PC-3 (cell line): ENCODE measurements at regions not wholly inside any gene's neighbourhood (a gene's known extent, or its start where the extent isn't known, plus 50 kb on each side); places are given as distances from the start of the nearest gene placed in this dataset.

Source experiments
- ATAC-seq: fragments of 200-7000 bp; cut with Tn5 transposase; 2 replicates; pipeline ENCODE4 v1.9.1; 2020; ENCODE audit warnings: mild to moderate bottlenecking, moderate library complexity
- BruUV-seq: library from RNA; stranded (reverse); fragments of 400-500 nt; replicated peaks from 2 replicates; lab custom pipeline; 2021; lab: Mats Ljungman, UMichigan
- CTCF ChIA-PET: fragments of 300-600 bp; sonication (Branson Sonifier 250); formaldehyde crosslinking; loops from one replicate; lab custom pipeline; 2022; ENCODE audit warnings: antibody characterized with exemption; lab: Charles Lee
- POLR2A ChIA-PET: fragments of 300-600 bp; sonication (Branson Sonifier 250); formaldehyde crosslinking; loops from one replicate; lab custom pipeline; 2022; ENCODE audit warnings: antibody characterized with exemption; ENCODE audit not compliant: unreplicated experiment; lab: Charles Lee
- DNase-seq: peaks from one replicate; pipeline ENCODE4 v3.0.0-alpha.2; 2015
- H2AFZ ChIP-seq: fragments of 300-600 bp; sonication (generic); 2 replicates; pipeline ENCODE4 v1.6.0; 2016; ENCODE audit warnings: antibody characterized with exemption, low read length
- H3F3A ChIP-seq: fragments of 300-600 bp; sonication (generic); one replicate; pipeline ENCODE4 v1.6.0; 2017; ENCODE audit warnings: antibody characterized with exemption, low read length, control low read depth, mild to moderate bottlenecking; ENCODE audit not compliant: unreplicated experiment
- H3K27ac ChIP-seq: fragments of 300-600 bp; sonication (generic); 2 replicates; pipeline ENCODE4 v1.5.1; 2016; ENCODE audit warnings: mild to moderate bottlenecking, low read length
- H3K27me3 ChIP-seq: fragments of 300-600 bp; sonication (generic); 2 replicates; pipeline ENCODE4 v1.6.1; 2016; ENCODE audit warnings: low read length, mixed read lengths
- H3K36me3 ChIP-seq: fragments of 300-600 bp; sonication (generic); 2 replicates; pipeline ENCODE4 v1.6.1; 2016; ENCODE audit warnings: low read depth, mixed run types, low read length, mixed read lengths
- H3K4me1 ChIP-seq: fragments of 300-600 bp; sonication (generic); 2 replicates; pipeline ENCODE4 v1.5.1; 2016; ENCODE audit warnings: low read length; ENCODE audit not compliant: insufficient read depth
- H3K4me2 ChIP-seq: fragments of 300-600 bp; sonication (generic); 2 replicates; pipeline ENCODE4 v1.6.0; 2016; ENCODE audit warnings: low read length
- H3K4me3 ChIP-seq: fragments of 300-600 bp; sonication (generic); 2 replicates; pipeline ENCODE4 v1.5.1; 2016; ENCODE audit warnings: mild to moderate bottlenecking, low read length, mixed read lengths
- H3K79me2 ChIP-seq: fragments of 300-600 bp; sonication (generic); 2 replicates; pipeline ENCODE4 v1.6.1; 2017; ENCODE audit warnings: low read length, mixed read lengths
- H3K9ac ChIP-seq: fragments of 300-600 bp; sonication (generic); 2 replicates; pipeline ENCODE4 v1.6.0; 2016; ENCODE audit warnings: mild to moderate bottlenecking, low read length
- H3K9me2 ChIP-seq: fragments of 300-600 bp; sonication (generic); replicated peaks from 2 replicates; pipeline ENCODE4 v1.6.1; 2016; ENCODE audit warnings: mixed run types, low read length, mixed read lengths
- H3K9me3 ChIP-seq: fragments of 300-600 bp; sonication (generic); 2 replicates; pipeline ENCODE4 v1.6.1; 2016; ENCODE audit warnings: low read length, mixed read lengths
- H4K20me1 ChIP-seq: fragments of 300-600 bp; sonication (generic); 2 replicates; pipeline ENCODE4 v1.6.1; 2016; ENCODE audit warnings: low read length, mixed read lengths
- EZH2 ChIP-seq: fragments of 300-600 bp; sonication (generic); IDR thresholded peaks from one replicate; pipeline ENCODE4 v1.6.1; 2017; ENCODE audit warnings: antibody characterized with exemption, mild to moderate bottlenecking, low read length; ENCODE audit not compliant: unreplicated experiment
- EZH2phosphoT487 ChIP-seq: fragments of 300-600 bp; sonication (generic); IDR thresholded peaks from 2 replicates; pipeline ENCODE4 v1.6.1; 2018; ENCODE audit warnings: mild to moderate bottlenecking, antibody characterized with exemption, low read length, borderline replicate concordance
- intact Hi-C: fragments of 100-400 bp; cut with micrococcal nuclease; formaldehyde crosslinking; loops from 2 replicates; pipeline ENCODE4 v1.9.0; 2023
- TF ChIP-seq, protein P1 (sequence below): fragments of 300-600 bp; sonication (generic); conservative IDR thresholded peaks from 2 replicates; pipeline ENCODE4 v1.5.1; 2017; ENCODE audit warnings: antibody characterized with exemption, low read depth, mild to moderate bottlenecking, low read length

GRCh38 chr4:125191232-125191631 is 123.5 kb upstream of the FAT4 start:
- intact Hi-C loops: no loop called here
- Histone ChIP-seq H3F3A (no peaks in the 10 kb centered on the region), H3K4me2 (no peak overlapping the region), H3K9me2 (no peaks in the 10 kb centered on the region), H3K27me3 (no peaks in the 10 kb centered on the region), H3K9ac (no peak overlapping the region), H3K79me2 (no peaks in the 10 kb centered on the region), H3K4me1 (peaks cover 13% of the 10 kb centered on the region), H3K27ac (no peak overlapping the region), H3K4me3 (no peak overlapping the region), H3K36me3 (no peaks in the 10 kb centered on the region), H4K20me1 (no peaks in the 10 kb centered on the region), H2AFZ (no peak overlapping the region), H3K9me3 (no peaks in the 10 kb centered on the region)
- BruUV-seq: no TSS peak
- DNase-seq: peak; percentile 31
- POLR2A ChIA-PET: no interaction called here
- TF ChIP-seq EZH2 (no peak), EZH2phosphoT487 (no peak)
- TF ChIP-seq, protein P1, sequence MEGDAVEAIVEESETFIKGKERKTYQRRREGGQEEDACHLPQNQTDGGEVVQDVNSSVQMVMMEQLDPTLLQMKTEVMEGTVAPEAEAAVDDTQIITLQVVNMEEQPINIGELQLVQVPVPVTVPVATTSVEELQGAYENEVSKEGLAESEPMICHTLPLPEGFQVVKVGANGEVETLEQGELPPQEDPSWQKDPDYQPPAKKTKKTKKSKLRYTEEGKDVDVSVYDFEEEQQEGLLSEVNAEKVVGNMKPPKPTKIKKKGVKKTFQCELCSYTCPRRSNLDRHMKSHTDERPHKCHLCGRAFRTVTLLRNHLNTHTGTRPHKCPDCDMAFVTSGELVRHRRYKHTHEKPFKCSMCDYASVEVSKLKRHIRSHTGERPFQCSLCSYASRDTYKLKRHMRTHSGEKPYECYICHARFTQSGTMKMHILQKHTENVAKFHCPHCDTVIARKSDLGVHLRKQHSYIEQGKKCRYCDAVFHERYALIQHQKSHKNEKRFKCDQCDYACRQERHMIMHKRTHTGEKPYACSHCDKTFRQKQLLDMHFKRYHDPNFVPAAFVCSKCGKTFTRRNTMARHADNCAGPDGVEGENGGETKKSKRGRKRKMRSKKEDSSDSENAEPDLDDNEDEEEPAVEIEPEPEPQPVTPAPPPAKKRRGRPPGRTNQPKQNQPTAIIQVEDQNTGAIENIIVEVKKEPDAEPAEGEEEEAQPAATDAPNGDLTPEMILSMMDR: no peak
- CTCF ChIA-PET: no interaction called here
- ATAC-seq: peak; percentile 42; the same call in 1 of the 2 replicates

DNA sequence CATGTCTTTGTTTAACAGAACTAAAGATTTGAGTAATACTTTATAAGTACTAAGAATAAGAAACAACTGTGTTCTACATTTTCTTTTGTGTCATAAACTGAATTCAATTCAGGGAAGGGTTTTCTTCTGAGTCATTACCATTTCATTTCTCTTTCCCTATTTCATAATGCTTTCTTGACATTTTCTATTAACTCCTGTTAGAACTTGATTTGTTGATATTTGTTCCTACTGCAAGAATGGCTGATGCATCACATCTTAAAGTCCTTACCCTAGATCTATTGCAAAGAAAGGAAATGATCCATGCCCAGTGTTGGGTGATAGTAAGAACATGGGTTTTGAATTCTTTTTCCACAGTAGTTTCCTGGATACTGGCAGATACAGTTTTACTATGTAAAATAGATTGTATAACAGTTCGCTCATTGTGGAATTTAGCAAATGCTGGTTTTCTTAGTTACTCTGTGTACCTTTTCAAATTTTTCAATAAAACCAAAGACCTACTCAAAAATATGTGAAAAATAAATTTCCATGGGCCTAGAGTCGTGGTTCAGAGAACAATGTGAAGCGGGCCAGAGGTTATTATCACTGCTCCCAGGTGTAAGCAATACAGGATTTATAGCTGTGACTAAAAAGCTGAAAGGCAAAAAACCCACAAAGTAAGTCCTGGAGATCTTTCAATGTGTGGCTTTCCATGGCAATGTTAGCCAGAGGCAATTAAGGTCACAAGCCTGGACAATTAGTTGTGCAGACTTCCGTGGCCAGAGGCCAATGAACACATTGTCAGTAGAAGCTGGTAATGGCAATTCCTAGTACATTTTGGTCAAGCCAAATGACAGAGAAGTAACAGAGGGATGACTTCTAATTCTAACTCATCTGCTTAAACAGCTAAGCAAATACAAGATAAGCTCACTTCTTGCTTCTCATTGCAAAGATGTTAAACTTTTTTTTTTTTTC is 127.3 kb upstream of the FAT4 start:
- H3K79me2 ChIP-seq: no peaks in the 10 kb centered on the region
- no TSS peak for BruUV-seq
- DNase-seq: peak; percentile 80
- TF ChIP-seq, protein P1: no peak
- no peaks in the 10 kb centered on the region for H3F3A ChIP-seq
- intact Hi-C loops: no loop called here
- no peaks in the 10 kb centered on the region for H3K9me3 ChIP-seq
- peak overlapping the region; percentile 35 for H3K4me2 ChIP-seq
- H3K9ac ChIP-seq: no peak overlapping the region
- ChIA-PET CTCF (no interaction called here), POLR2A (interaction anchor here (0.6 kb wide), 2 partner anchors 17 to 72 kb away, joined by 3 to 5 read pairs; no protein-coding TSS in a partner anchor)
- H3K27ac ChIP-seq: peak overlapping the region; percentile 78
- H4K20me1 ChIP-seq: no peaks in the 10 kb centered on the region
- no peak overlapping the region for H3K4me3 ChIP-seq
- ATAC-seq: peak; percentile 73
- no peaks in the 10 kb centered on the region for H3K27me3 ChIP-seq
- peaks cover 13% of the 10 kb centered on the region for H3K4me1 ChIP-seq
- H2AFZ ChIP-seq: no peak overlapping the region
- H3K9me2 ChIP-seq: no peaks in the 10 kb centered on the region
- H3K36me3 ChIP-seq: no peaks in the 10 kb centered on the region

GRCh38 chr4:125184116-125184515 is 130.6 kb upstream of the FAT4 start:
- no peaks in the 10 kb centered on the region for H3F3A ChIP-seq
- H2AFZ ChIP-seq: no peak overlapping the region
- no peaks in the 10 kb centered on the region for H3K27me3 ChIP-seq
- TF ChIP-seq EZH2: no peak
- TF ChIP-seq, protein P1: no peak
- TF ChIP-seq EZH2phosphoT487: no peak
- intact Hi-C loops: no loop called here
- no peaks in the 10 kb centered on the region for H3K9me3 ChIP-seq
- H3K27ac ChIP-seq: no peak overlapping the region
- no peaks in the 10 kb centered on the region for H3K79me2 ChIP-seq
- BruUV-seq: no TSS peak
- ChIA-PET POLR2A (no interaction called here), CTCF (no interaction called here)
- H3K4me2 ChIP-seq: no peak overlapping the region
- peaks cover 13% of the 10 kb centered on the region for H3K4me1 ChIP-seq
- DNase-seq (no peak), ATAC-seq (no peak)
- no peaks in the 10 kb centered on the region for H3K9me2 ChIP-seq
- no peaks in the 10 kb centered on the region for H3K36me3 ChIP-seq
- H3K4me3 ChIP-seq: no peak overlapping the region
- H4K20me1 ChIP-seq: no peaks in the 10 kb centered on the region
- no peak overlapping the region for H3K9ac ChIP-seq
